ENCODE measurements at regions not wholly inside any gene's neighbourhood (a gene's known extent, or its start where the extent isn't known, plus 50 kb on each side); places are given as distances from the start of the nearest gene placed in this dataset.

DNA sequence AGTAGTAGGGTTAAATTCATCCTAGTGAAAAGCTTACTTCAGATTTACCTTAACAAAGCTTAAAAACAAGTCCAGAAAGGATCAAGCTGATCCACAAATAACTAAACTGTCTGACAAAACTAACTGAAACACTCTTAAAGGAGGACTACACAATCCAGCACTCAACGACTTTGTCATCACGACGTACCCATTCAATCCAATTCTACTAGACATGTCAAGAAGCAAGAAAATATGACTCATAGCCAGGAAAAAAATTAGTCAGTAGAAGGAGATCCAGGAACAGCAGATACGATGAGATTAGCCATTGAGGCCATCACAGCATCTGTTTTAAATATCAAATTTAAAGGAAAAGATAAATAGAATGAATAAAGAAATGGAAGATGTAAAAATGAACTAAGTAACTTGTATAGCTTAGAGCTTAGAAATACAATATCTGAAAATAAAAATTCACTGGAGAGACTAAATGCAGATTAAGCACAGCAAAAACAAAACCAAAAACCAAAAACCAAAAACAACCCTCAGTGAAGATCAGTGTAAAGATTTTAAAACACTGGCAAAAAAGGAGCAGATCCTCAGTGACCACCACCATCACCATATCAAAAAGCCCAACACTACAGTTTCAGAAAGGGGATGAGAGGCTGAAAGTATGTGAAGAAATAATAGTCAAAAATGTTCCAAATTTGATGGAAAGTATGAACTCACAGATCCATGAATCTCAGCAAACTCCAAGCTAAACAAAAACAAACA, 95.0 kb upstream of the CCND2 start:
- TF ChIP-seq EZH2phosphoT487 (IDR thresholded peaks at IDR 0.05; ENCODE audit: borderline replicate concordance, low read length): no peak
- TF ChIP-seq, protein P1, sequence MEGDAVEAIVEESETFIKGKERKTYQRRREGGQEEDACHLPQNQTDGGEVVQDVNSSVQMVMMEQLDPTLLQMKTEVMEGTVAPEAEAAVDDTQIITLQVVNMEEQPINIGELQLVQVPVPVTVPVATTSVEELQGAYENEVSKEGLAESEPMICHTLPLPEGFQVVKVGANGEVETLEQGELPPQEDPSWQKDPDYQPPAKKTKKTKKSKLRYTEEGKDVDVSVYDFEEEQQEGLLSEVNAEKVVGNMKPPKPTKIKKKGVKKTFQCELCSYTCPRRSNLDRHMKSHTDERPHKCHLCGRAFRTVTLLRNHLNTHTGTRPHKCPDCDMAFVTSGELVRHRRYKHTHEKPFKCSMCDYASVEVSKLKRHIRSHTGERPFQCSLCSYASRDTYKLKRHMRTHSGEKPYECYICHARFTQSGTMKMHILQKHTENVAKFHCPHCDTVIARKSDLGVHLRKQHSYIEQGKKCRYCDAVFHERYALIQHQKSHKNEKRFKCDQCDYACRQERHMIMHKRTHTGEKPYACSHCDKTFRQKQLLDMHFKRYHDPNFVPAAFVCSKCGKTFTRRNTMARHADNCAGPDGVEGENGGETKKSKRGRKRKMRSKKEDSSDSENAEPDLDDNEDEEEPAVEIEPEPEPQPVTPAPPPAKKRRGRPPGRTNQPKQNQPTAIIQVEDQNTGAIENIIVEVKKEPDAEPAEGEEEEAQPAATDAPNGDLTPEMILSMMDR (IDR thresholded peaks at IDR 0.05; ENCODE audit: low read depth, low read length, poor library complexity, severe bottlenecking): no peak
- Histone ChIP-seq H3K9me3 (ENCODE audit: control insufficient read depth, insufficient read depth, low read length) (no peaks in the 10 kb centered on the region), H3K27ac (ENCODE audit: low read depth, low read length) (no peak overlapping the region)

DNA sequence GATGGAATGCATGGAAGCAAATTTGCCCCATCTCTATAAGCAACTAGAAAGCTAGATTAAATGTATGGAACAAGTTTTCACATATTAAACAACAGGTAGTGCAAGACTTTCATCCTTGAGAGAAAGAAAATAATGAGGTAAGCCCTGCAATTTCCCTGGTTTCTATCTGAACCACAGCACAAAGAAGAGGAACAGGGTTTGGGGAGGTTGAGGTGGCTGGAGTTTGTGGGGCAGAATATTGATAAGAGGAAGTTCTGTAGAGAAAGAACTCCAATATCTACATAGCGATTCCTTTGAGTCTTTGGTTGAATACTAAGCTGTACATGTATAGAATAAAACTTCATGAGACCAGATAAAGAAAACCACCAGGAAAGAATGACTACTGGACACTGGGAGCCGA, 96.3 kb upstream of the CCND2 start:
- Histone ChIP-seq H3K36me3 (ENCODE audit: control insufficient read depth, low read length) (no peaks in the 10 kb centered on the region), H3F3A (ENCODE audit: control insufficient read depth, insufficient read depth) (no peaks in the 10 kb centered on the region), H3K4me3 (ENCODE audit: low read length) (no peak overlapping the region), H3K27me3 (ENCODE audit: control insufficient read depth, low read length) (no peaks in the 10 kb centered on the region), H3K79me2 (ENCODE audit: control insufficient read depth, low read length) (no peaks in the 10 kb centered on the region), H4K20me1 (ENCODE audit: control insufficient read depth, insufficient read depth, low read depth, low read length) (no peaks in the 10 kb centered on the region), H3K27ac (ENCODE audit: low read depth, low read length) (no peak overlapping the region), H3K9me3 (ENCODE audit: control insufficient read depth, insufficient read depth, low read length) (no peaks in the 10 kb centered on the region), H3K4me1 (ENCODE audit: control insufficient read depth, low read length) (no peaks in the 10 kb centered on the region), H3K4me2 (ENCODE audit: low read length) (no peak overlapping the region), H3K9me2 (replicated peaks; ENCODE audit: control insufficient read depth, low read length) (no peaks in the 10 kb centered on the region)
- TF ChIP-seq EZH2phosphoT487 (IDR thresholded peaks at IDR 0.05; ENCODE audit: borderline replicate concordance, low read length): no peak
- TF ChIP-seq, protein P1 (IDR thresholded peaks at IDR 0.05; ENCODE audit: low read depth, low read length, poor library complexity, severe bottlenecking): no peak

More for the DNA sequence above, 95.0 kb upstream of the CCND2 start:
- no peak overlapping the region for H3K4me2 ChIP-seq (ENCODE audit: low read length)
- H3K4me3 ChIP-seq (ENCODE audit: low read length): no peak overlapping the region
- no peaks in the 10 kb centered on the region for H4K20me1 ChIP-seq (ENCODE audit: control insufficient read depth, insufficient read depth, low read depth, low read length)
- H3F3A ChIP-seq (ENCODE audit: control insufficient read depth, insufficient read depth): no peaks in the 10 kb centered on the region
- H3K9me2 ChIP-seq (replicated peaks; ENCODE audit: control insufficient read depth, low read length): no peaks in the 10 kb centered on the region
- H3K27me3 ChIP-seq (ENCODE audit: control insufficient read depth, low read length): no peaks in the 10 kb centered on the region
- H3K4me1 ChIP-seq (ENCODE audit: control insufficient read depth, low read length): no peaks in the 10 kb centered on the region
- H3K36me3 ChIP-seq (ENCODE audit: control insufficient read depth, low read length): no peaks in the 10 kb centered on the region
- H3K79me2 ChIP-seq (ENCODE audit: control insufficient read depth, low read length): no peaks in the 10 kb centered on the region

DNA sequence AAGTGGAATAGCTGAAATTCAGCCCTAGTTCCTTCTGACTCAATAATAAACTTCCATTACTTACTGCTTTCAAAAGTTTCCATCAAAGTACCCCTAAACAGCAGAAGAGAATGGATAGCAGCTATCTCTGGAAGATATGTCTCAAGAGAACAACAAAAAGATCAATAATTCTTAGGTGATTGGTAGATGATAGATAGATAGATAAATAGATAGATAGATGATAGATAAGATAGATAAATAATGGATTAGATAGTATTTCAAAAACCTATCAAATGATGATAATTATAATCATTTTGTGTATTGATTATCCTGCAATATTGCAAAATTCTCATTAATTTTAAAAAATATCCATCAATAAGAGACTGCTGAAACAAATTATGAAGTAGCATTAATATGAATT, 97.4 kb upstream of the CCND2 start:
- Histone ChIP-seq H3K27ac (ENCODE audit: low read depth, low read length) (no peak overlapping the region), H3K4me1 (ENCODE audit: control insufficient read depth, low read length) (no peaks in the 10 kb centered on the region), H3K27me3 (ENCODE audit: control insufficient read depth, low read length) (no peaks in the 10 kb centered on the region), H3K4me2 (ENCODE audit: low read length) (no peak overlapping the region), H3F3A (ENCODE audit: control insufficient read depth, insufficient read depth) (no peaks in the 10 kb centered on the region), H4K20me1 (ENCODE audit: control insufficient read depth, insufficient read depth, low read depth, low read length) (no peaks in the 10 kb centered on the region), H3K79me2 (ENCODE audit: control insufficient read depth, low read length) (no peaks in the 10 kb centered on the region), H3K36me3 (ENCODE audit: control insufficient read depth, low read length) (no peaks in the 10 kb centered on the region), H3K9me2 (replicated peaks; ENCODE audit: control insufficient read depth, low read length) (no peaks in the 10 kb centered on the region), H3K9me3 (ENCODE audit: control insufficient read depth, insufficient read depth, low read length) (no peaks in the 10 kb centered on the region), H3K4me3 (ENCODE audit: low read length) (no peak overlapping the region)
- no peak for TF ChIP-seq EZH2phosphoT487 (IDR thresholded peaks at IDR 0.05; ENCODE audit: borderline replicate concordance, low read length)
- TF ChIP-seq, protein P1 (IDR thresholded peaks at IDR 0.05; ENCODE audit: low read depth, low read length, poor library complexity, severe bottlenecking): no peak

All from DOHH2 (cell line).